HG03460 (cell line): ENCODE measurements at regions not wholly inside any gene's neighbourhood (a gene's known extent, or its start where the extent isn't known, plus 50 kb on each side); places are given as distances from the start of the nearest gene placed in this dataset.

Experiments used
- ATAC-seq: cut with Tn5 transposase; IDR thresholded peaks from one replicate; pipeline ENCODE4 v1.9.1; 2021; ENCODE audit not compliant: unreplicated experiment

DNA sequence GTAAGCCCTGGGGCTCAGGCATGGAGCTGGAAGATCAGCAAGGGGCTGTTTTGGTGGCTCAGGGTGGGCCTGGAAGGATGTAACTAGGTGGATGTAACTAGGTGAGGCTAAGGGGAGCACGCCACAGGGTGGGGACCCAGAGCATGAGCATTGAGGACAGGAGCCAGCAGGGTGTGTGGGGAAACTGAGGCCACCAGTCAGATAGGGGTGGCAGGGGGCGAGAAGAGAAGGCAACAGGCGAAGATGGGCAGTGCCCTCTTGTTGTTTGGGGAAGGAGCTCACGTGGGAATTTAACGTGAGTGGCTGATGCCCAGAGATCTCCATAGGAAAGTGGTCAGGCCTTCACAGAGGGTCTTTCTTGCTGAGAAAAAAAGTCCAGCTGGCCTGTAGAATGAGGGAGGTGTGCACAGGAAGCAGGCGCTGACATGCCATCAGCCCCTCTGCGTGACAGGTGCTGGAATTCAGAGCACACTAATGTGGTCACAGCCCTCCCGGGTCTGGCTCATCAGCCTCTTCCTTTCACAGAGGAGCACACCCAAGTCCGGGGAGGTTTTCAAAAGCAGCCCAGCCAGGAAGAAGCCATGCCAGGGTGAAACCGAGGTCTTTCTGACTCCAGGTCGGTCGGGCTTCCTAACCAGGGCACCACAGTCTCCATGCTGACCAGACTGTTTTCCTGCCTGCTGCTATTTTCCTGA is 54.6 kb upstream of the PAX6 start:
- ATAC-seq = no peak

DNA sequence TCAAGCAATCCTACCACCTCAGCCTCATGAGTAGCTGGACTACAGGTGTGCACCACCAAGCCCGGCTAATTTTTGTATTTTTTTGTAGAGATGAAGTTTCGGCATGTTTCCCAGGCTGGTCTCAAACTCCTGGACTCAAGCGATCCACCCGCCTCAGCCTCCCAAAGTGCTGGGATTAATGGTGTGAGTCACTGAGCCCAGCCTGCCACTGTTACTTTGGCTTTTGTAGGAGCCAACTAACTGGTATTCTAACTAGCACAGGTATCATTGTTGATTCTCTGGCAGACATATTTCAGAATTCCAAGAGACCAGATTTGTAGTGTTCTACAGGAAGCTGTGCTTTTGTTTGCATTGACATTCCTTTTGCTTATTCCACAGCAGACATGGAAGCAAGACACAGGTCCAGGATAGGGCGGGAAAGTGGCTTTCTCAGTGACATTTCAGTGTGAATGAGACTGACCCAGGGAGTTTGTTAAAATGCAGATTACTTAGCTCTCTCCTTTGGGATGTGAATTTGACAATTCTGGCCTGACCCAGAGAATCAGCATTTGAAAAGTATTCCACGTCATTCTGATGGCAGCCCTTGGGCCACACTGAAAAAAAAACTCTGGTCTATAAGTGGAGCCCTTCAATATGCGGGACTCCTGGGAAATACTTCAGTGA is 52.2 kb upstream of the PAX6 start:
- no peak for ATAC-seq

DNA sequence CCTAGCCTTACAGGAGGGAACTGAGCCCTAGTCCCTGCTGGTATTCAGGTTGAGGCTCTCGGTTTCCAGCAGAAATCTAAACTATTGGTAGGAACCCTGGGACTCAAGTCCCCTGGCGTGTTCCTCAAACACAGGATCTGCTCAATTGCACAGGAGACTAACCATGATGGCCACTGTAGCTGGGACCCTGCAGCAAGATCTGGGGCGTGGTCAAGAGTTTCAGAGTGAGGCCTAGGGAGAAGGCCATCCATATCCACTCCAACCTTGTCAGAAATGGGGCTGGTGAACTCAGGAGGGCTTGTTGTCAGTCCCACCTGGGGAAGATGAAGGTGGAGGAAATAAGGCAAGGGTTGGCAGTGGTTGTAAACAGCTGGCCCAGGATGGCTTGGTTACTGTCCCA is 49.9 kb upstream of the PAX6 start:
- no peak for ATAC-seq
